ENCODE measurements at regions not wholly inside any gene's neighbourhood (a gene's known extent, or its start where the extent isn't known, plus 50 kb on each side); places are given as distances from the start of the nearest gene placed in this dataset.

- TF ChIP-seq CTCF (IDR thresholded peaks at IDR 0.05): no peak
- no peak for TF ChIP-seq POLR2AphosphoS5 (IDR thresholded peaks at IDR 0.05)
Observed at GRCh38 chr4:176883108-176883550, 90.4 kb upstream of the VEGFC start.

Data from suprapubic skin (tissue), 3 donors.